Stomach (tissue), 4 donors: ENCODE measurements at regions not wholly inside any gene's neighbourhood (a gene's known extent, or its start where the extent isn't known, plus 50 kb on each side); places are given as distances from the start of the nearest gene placed in this dataset.

Experiments
- EP300 ChIP-seq: sonication (generic); formaldehyde crosslinking; IDR thresholded peaks from one replicate; pipeline ENCODE4 v1.6.1; 2017; ENCODE audit warnings: antibody characterized with exemption
- POLR2A ChIP-seq, 4 donors: fragments of 450-650 bp; IDR thresholded peaks; one replicate each; pipeline ENCODE4 v1.6.1; 2016; ENCODE audit warnings: antibody characterized with exemption in 4 of 4, control low read depth in 2 of 4, mild to moderate bottlenecking in 1 of 4, moderate library complexity in 1 of 4
- TF ChIP-seq, protein P1 (sequence below), 7 experiments: fragments of 450-650 bp in 4 of 7; fragments of 200-600 bp in 3 of 7; sonication (generic) in 3 of 7; IDR thresholded peaks; one replicate each; pipeline ENCODE4 v1.5.1; 2016 to 2019; ENCODE audit warnings: antibody characterized with exemption in 7 of 7, control low read depth in 2 of 7, mild to moderate bottlenecking in 1 of 7

- TF ChIP-seq, protein P1, sequence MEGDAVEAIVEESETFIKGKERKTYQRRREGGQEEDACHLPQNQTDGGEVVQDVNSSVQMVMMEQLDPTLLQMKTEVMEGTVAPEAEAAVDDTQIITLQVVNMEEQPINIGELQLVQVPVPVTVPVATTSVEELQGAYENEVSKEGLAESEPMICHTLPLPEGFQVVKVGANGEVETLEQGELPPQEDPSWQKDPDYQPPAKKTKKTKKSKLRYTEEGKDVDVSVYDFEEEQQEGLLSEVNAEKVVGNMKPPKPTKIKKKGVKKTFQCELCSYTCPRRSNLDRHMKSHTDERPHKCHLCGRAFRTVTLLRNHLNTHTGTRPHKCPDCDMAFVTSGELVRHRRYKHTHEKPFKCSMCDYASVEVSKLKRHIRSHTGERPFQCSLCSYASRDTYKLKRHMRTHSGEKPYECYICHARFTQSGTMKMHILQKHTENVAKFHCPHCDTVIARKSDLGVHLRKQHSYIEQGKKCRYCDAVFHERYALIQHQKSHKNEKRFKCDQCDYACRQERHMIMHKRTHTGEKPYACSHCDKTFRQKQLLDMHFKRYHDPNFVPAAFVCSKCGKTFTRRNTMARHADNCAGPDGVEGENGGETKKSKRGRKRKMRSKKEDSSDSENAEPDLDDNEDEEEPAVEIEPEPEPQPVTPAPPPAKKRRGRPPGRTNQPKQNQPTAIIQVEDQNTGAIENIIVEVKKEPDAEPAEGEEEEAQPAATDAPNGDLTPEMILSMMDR (IDR thresholded peaks at IDR 0.05), result peak in 5 of 7 experiments; percentile 64 to 84 (median 75)
- TF ChIP-seq POLR2A (IDR thresholded peaks at IDR 0.05) (no peak), EP300 (no peak)
These were observed 124.3 kb downstream of the TRIM29 start for GRCh38 chr11:120013325-120014250.
